HG03575 (cell line): ENCODE measurements at regions not wholly inside any gene's neighbourhood (a gene's known extent, or its start where the extent isn't known, plus 50 kb on each side); places are given as distances from the start of the nearest gene placed in this dataset.
"Not testable (repeated sequence)": the region's sequence is repeated elsewhere in the genome, so short reads cannot be mapped to it uniquely, and the experiment has no call there.

Source experiments
- ATAC-seq: cut with Tn5 transposase; IDR thresholded peaks from one replicate; pipeline ENCODE4 v1.9.1; 2021; ENCODE audit not compliant: unreplicated experiment, insufficient number of reproducible peaks, low FRiP score; ENCODE audit errors: extremely low read depth

DNA sequence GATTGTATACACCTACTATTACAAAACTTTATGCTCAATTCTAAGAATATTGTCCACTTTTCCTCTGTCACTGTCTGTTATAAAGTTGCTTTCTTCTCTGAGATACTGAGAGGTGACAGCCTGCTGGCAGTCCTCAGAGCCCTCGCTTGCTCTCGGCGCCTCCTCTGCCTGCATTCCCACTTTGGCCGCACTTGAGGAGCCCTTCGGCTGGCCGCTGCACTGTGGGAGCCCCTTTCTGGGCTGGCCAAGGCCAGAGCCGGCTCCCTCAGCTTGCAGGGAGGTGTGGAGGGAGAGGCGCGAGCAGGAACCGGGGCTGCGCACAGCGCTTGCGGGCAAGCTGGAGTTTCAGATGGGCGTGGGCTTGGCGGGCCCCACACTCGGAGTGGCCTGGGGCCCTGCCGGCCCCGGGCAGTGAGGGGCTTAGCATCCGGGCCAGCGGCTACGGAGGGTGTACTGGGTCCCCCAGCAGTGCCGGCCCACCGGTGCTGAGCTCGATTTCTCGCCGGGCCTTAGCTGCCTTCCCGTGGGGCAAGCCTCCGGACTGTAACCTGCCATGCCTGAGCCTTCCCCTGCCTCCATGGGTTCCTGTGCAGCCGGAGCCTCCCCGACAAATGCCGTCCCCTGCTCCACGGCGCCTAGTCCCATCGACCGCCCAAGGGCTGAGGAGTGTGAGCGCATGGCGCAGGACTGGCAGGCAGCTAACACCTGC, 627.6 kb upstream of the PCDH7 start:
- not testable (repeated sequence) for ATAC-seq

DNA sequence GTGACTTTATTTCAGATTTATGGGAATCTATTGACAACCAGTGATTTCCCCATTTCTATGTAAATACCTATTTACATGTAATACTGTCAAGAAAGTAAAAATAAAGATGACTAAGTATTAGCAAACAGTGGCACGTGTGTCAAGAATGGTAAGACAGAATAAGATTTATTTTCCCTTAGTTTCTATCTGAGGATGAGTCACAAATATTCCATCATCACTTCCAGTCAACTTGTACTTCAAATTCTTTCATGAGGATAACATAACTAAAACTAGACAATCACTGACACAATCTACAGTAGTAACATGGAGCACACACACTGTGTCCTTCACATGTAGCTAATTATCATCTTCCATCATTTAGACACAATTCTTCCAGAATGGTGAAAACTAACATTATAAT, 625.3 kb upstream of the PCDH7 start:
- ATAC-seq: no peak

DNA sequence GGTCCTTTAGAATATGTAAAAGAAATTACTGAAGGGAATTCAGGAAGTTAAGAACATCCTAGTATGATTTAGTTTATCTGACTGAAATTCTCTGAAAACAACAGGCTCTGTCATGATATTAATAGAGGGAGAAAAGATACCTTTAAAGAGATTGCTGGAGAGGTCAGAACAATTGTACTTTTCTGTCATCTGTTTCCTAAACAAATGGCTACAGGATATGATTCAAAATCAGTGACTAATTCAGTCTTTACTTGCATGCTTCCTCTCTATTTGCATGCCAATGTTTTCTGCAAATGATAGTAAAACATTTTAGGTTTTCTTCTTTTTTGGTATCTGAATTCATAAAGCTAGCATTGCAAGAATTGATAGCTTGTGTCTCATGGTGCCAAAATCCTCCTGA, 616.7 kb upstream of the PCDH7 start:
- no peak for ATAC-seq

DNA sequence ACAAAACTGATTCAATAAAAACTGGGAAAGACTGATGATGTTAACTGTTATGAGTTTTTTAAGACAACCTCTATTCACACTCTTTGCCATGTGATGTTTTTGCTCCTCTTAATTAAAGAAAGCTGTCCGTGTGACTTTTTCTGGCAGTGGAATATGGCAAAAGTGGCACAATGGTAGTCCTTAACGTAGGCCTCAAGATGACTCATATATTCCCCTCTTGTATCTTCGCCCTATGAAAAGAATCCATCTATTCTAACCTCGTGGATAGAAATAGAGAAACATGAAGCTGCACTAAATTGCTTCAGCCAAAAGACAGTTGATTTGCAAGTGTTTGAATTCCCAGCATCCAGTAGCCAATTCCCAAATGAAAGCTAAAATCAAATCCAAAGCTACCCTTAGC, 603.8 kb upstream of the PCDH7 start:
- no peak for ATAC-seq

DNA sequence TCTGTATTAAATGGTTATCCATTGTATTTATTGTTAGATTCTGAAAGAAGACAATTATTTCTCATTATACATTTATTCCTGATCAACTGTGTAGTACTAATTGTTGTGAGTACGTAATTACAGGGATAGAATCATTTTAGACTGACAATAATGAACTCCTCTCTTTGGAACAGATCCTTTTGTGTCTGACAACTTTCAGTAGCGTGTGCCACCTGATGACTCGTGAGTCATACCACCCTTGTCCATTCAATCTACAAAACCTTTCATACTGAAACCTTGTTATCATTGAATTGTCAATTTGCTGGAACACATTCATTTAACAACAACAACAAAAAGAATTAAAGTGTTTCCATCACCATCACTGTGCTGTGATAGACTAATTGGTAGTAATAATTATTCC, 602.7 kb upstream of the PCDH7 start:
- no peak for ATAC-seq

DNA sequence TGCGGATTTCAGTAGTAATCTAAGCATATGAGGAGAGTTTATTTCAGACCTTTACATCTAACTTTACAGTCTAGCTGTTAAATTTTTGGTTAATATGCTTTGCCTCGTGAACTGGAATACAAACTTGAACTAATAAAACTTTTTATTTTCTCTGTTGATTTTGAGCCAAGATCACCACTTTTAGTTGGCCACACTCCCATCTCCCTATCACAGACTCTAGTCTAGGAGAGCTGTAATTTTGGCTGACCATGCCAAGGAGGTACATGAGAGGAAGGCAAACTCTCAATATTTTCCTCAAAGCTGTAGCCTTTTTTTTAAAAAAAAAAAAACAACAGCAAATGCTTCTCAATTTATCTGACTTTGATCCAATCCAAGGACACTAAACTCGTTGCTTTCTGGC, 597.5 kb upstream of the PCDH7 start:
- ATAC-seq: no peak

DNA sequence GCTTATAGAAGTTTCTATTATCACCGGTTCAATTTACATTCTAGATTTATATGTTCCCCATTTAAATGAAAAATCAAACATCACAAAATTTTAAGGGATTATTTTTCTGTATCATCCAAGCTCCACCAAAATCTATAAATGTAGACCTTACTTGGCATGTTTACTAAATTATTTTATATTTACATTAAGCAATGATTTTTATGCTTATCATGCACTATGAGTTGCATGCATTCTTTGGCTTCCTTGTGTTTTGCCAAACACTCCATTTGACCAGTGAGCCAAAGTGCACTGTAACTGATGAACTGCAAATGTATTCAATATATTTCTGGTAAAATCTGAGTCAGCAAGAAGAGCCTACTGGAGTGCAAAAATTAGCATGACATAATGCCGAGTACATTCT, 595.5 kb upstream of the PCDH7 start:
- ATAC-seq: not testable (repeated sequence)

DNA sequence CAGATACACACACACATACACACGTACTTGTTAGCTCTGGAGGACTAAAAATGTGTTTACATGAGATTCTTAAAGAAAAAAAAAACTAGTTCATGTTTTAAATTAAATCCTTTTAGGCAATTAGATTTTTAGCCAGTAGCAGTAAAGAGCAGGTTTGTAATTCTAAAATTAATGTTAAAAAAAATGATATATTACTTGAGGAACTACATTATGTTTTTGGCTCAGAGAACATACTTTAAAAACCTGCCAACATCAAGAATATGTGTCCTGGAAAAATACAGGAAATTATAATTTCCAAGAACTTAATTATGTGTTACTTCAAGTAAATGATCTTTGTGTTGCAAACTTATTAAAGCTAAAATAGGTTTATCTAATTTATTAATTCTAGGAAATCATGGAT, 594.3 kb upstream of the PCDH7 start:
- ATAC-seq: no peak

DNA sequence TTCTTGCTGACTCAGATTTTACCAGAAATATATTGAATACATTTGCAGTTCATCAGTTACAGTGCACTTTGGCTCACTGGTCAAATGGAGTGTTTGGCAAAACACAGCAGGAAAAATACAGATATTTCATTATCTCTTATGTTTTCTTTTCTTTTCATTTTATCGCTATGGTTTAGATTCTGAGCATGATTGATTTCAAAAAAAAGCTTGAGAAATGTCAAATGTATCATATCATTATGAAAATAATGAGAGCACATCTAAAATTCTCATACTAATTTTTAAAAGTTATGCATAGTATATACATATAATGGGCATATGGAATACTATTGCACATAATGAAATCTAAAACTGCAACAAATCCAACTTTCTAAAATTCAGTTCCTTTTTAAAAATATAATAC, 593.8 kb upstream of the PCDH7 start:
- ATAC-seq: no peak

DNA sequence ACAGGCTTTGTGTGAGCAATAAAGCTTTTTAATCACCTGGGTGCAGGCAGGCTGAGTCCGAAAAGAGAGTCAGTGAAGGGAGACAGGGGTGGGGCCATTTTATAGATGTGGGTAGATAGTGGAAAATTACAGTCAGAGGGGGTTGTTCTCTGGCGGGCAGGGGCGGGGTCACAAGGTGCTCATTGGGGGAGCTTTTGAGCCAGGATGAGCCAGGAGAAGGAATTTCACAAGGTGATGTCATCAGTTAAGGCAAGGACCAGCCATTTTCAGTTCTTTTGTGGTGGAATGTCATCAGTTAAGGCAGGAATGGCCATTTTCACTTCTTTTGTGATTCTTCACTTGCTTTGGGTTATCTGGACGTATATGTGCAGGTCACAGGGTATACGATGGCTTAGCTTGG, 571.3 kb upstream of the PCDH7 start:
- ATAC-seq: not testable (repeated sequence)

DNA sequence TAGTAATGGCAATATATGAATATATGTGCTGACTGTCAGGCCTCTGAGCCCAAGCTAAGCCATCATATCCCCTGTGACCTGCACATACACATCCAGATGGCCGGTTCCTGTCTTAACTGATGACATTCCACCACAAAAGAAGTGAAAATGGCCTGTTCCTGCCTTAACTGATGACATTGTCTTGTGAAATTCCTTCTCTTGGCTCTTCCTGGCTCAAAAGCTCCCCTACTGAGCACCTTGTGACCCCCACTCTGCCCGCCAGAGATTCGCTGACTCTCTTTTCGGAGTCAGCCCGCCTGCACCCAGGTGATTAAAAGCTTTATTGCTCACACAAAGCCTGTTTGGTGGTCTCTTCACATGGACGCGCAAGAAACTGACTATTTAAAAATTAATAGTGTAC, 570.6 kb upstream of the PCDH7 start:
- not testable (repeated sequence) for ATAC-seq

DNA sequence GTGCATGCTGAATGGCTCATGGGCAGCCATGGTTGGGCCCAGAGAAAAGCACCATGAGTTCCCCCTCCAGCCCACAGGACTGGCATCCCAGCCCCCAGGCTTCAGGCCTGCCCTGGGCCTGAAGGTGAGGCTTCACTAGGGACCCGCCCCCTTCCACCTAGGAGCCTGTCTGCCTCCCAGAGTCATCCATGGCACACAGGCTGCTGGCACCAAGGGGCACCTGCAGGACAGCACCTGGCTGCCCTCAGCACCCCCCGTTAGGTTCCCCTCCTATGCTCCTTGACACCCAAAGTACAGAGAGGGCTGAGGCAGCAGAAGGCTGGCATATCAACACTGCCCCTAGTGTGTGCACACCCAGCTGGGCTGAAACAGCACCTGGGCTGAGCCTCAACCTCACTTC, 566.7 kb upstream of the PCDH7 start:
- no peak for ATAC-seq

DNA sequence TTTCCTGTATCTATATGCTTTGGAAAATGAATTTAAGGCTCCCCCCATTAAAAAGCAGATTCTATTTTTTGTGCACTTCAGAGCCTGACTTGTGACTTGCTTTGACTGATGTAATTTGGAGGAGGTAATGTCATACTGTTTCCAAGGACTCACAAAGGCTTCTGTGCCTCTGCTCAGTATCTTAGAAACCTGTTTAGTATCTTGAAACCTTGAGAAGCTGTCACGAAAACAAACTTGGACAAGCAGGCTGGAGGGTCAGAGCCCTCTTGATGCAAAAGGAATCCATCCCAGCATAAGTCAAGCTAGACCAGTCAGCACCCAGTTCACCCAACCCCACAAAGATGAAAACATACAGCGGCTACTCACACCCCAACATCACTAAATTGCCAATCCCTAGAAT, 560.0 kb upstream of the PCDH7 start:
- no peak for ATAC-seq

DNA sequence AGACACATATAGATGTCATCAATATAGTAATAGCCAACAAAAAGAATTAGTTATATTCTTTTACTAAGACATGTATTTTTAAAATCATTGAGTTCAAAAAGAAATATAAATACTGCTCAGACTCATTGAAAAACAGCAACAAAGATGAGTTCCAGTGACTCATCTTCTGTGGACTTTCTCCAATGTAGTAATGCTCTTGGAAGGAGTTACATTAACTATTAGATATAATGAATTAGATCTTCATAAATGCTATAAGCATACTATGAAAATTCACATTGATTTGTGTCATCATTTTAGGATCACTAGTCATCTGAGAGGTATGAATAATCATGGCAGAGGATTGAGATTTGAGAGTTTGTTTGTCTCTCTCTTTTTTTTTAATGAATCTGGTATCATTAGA, 547.8 kb upstream of the PCDH7 start:
- ATAC-seq: no peak

DNA sequence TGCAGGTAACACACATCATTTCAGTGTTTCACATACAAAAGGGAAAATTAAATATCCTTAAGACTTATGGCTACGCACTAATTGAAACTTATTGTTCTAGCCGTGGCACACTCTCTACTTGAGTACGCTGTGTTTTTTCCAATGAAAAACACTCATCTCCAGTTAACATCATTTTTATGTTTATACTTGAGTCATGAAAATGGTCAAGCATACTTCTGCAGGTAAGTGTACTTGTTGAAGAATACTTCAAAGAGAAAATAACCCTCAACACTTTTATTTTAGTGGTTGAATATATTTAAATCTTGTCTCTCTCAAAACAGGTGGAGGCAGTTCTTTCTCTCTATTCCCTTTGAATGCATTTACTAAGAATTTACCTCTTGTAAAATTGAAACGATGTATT, 538.7 kb upstream of the PCDH7 start:
- no peak for ATAC-seq

DNA sequence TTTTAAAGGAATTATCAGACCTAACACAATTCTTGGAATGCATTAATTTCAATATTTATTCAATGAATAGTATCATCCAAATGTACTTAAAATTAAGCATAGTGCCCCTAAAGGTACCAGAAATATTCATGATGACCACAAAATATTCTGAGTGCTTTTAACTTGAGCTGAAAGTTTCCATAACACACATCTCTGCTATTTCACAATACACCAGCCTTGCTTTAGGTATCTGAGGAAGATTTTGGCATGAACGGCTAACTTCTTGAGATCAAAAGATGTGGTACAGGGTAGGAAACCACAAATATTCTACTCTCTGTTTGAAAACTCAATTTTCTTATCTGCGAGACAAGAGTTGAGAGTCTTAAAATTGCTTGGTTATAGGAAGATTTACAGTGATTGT, 538.3 kb upstream of the PCDH7 start:
- no peak for ATAC-seq

DNA sequence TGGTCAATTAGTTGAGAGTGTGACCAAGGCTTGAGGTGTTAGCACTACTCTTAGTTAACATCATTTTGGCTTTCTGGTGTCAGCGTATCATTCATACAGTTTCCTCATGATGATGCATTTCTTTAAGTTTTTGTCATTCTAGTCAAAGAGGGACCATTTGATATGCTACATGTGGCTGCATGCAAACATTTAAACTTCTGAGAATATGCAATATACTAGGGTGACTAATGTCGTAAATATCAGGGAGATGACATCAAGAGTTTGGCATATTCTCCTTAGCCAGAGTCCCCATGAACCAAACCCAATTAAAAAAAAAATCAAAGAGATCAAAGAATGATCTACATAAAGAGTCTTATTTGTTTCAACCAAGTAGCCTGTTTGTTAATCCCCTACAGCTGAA, 537.4 kb upstream of the PCDH7 start:
- no peak for ATAC-seq

DNA sequence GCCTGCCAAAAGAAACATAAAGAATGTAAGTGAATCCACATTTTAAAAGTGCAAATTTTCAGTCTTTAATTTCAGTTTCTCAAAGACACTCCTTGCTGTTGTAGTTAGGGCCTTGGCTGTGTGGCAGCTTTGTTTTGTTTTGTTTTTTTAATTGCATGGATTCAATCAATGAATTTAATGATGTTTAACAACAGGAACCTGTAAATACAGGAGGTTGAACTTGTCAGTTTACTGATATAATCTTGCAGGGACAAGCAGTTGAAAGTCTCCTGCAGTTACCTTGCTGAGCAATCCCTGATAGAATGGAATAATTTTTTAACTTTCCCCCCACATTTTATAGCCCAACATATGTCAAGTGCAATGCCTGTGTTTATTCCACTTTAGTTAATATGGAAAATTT, 528.3 kb upstream of the PCDH7 start:
- ATAC-seq: no peak

DNA sequence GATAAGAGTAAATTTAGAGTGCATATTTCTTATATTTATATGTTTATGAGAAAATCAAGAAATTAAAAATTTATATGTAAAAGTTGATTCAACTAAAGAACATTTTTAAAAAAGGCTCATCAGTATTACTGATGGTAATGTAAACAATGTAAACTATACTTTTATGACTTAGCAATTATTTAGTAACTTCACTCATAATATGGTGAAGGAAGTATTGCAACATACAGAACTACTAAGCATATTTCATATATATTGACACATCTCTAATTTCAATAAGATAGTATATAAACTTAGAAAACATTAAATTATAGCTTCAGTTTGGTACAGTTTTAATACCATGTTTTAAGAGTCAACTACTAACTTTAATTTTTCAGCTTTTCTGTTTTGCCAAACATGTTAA, 512.8 kb upstream of the PCDH7 start:
- ATAC-seq: no peak

DNA sequence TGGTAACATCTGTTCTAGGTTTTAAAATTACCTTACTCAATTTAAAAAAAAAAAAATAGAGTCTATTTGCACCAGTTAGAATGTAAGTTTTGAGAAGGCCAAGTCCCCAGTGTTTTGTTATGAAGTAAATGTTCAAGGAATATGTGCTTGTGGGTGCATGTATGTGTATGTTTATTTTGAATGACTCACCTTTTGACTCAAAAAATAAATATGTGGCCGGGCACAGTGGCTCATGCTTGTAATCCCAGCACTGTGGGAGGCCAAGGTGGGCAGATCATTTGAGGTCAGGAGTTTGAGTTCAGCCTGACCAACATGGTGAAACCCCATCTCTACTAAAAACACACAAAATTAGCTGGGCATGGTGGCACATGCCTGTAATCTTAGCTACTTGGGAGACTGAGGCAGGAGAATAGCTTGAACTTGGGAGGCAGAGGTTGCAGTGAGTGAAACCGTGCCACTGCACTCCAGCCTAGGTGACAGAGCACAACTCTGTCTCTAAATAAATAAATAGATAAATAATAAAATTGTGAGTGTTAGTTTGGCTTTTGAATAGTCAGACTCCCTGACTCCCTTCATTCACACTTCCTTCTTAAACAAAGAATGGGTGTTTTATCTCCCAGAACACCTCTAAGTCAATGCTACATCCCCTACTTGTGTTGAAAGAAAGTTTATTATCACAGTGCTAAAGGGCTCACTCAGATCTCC, 511.3 kb upstream of the PCDH7 start:
- no peak for ATAC-seq

DNA sequence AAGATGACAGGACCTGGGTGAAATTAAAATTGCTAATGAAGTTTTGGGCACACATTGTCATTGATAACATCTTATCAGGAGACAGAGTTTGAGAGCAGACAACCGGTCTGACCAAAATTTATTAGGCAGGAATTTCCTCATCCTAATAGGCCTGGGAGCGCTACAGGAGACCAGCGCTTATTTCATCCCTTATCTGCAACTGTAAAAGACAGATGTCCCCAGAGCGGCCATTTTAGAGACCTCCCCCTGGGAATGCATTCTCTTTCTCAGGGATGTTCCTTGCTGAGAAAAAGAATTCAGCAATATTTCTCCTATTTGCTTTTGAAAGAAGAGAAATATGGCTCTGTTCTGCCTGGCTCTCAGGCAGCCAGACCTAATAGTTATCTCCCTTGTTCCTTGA, 504.2 kb upstream of the PCDH7 start:
- not testable (repeated sequence) for ATAC-seq
